H1 (cell line): ENCODE measurements at regions not wholly inside any gene's neighbourhood (a gene's known extent, or its start where the extent isn't known, plus 50 kb on each side); places are given as distances from the start of the nearest gene placed in this dataset.
"Not testable (repeated sequence)": the region's sequence is repeated elsewhere in the genome, so short reads cannot be mapped to it uniquely, and the experiment has no call there.

Experiments
- CTCF ChIA-PET: fragments of 300-600 bp; sonication (Branson Sonifier 250); formaldehyde crosslinking; loops from one replicate; lab custom pipeline; 2021; ENCODE audit not compliant: partially characterized antibody; lab: Charles Lee
- POLR2A ChIA-PET: fragments of 300-600 bp; sonication (Branson Sonifier 250); formaldehyde crosslinking; loops from one replicate; lab custom pipeline; 2021; ENCODE audit warnings: inconsistent platforms; ENCODE audit not compliant: partially characterized antibody; lab: Charles Lee
- DNase-seq, 2 experiments: peaks; one replicate each; pipeline versions ENCODE4 v3.0.0 to v3.0.0-alpha.2; 2010 to 2022; ENCODE audit warnings: low spot score in 2 of 2, low read depth in 1 of 2, mixed read lengths in 1 of 2
- FAIRE-seq: peaks from 2 replicates; lab custom pipeline; 2011; peaks lifted over from hg19 to GRCh38; lab: Jason Lieb, UNC
- H2AFZ ChIP-seq: 2 replicates; pipeline ENCODE4 v1.8.1; 2012; ENCODE audit warnings: low read length, inconsistent platforms
- H2AK5ac ChIP-seq: 2 replicates; pipeline ENCODE4 v1.6.1; 2013; ENCODE audit warnings: low read depth, low read length
- H2BK120ac ChIP-seq: replicated peaks from 2 replicates; pipeline ENCODE3; 2013; ENCODE audit warnings: low read depth, low read length, inconsistent platforms
- H2BK12ac ChIP-seq: 2 replicates; pipeline ENCODE4 v1.6.1; 2013; ENCODE audit warnings: low read depth, low read length
- H2BK15ac ChIP-seq: 2 replicates; pipeline ENCODE4 v1.6.1; 2013; ENCODE audit warnings: low read length
- H2BK20ac ChIP-seq: 2 replicates; pipeline ENCODE4 v1.6.1; 2013; ENCODE audit warnings: low read length
- H2BK5ac ChIP-seq: 2 replicates; pipeline ENCODE4 v1.6.1; 2013; ENCODE audit warnings: low read depth, low read length
- H3K14ac ChIP-seq: 2 replicates; pipeline ENCODE4 v1.6.1; 2013; ENCODE audit warnings: inconsistent platforms; ENCODE audit not compliant: insufficient read length
- H3K18ac ChIP-seq: 2 replicates; pipeline ENCODE4 v1.6.1; 2013; ENCODE audit warnings: low read length; ENCODE audit errors: extremely low read depth
- H3K23ac ChIP-seq: 2 replicates; pipeline ENCODE4 v1.6.1; 2013; ENCODE audit warnings: inconsistent platforms; ENCODE audit not compliant: insufficient read length
- H3K23me2 ChIP-seq: 2 replicates; pipeline ENCODE4 v1.6.1; 2013; ENCODE audit warnings: low read depth, low read length
- H3K27ac ChIP-seq: 2 replicates; pipeline ENCODE4 v1.6.1; 2011; ENCODE audit warnings: low read depth, low read length, inconsistent platforms
- H3K27me3 ChIP-seq, 4 experiments: replicated peaks in 1 of 4; 1 replicate in 1 of 4; 2 replicates in 3 of 4; pipeline versions ENCODE4 v1.6.1 to v1.8.1; 2011 to 2013; ENCODE audit warnings: low read length in 3 of 4, mild to moderate bottlenecking in 3 of 4, inconsistent platforms in 2 of 4, mixed read lengths in 2 of 4, moderate library complexity in 1 of 4; ENCODE audit not compliant: control insufficient read depth in 3 of 4, insufficient read depth in 3 of 4; ENCODE audit errors: extremely low read depth in 1 of 4
- H3K36me3 ChIP-seq, 4 experiments: 2 replicates each; pipeline versions ENCODE4 v1.6.1 to v1.8.1; 2011 to 2013; ENCODE audit warnings: mild to moderate bottlenecking in 4 of 4, low read length in 3 of 4, moderate library complexity in 2 of 4, control low read depth in 1 of 4, inconsistent platforms in 1 of 4; ENCODE audit not compliant: insufficient read depth in 4 of 4, control insufficient read depth in 2 of 4
- H3K4ac ChIP-seq: replicated peaks from 2 replicates; pipeline ENCODE3; 2013; ENCODE audit warnings: low read length, low read depth, mixed read lengths, inconsistent platforms; ENCODE audit not compliant: insufficient read length
- H3K4me1 ChIP-seq, 4 experiments: replicated peaks in 1 of 4; 1 replicate in 1 of 4; 2 replicates in 3 of 4; pipeline versions ENCODE4 v1.6.1 to v1.8.1; 2011 to 2013; ENCODE audit warnings: low read length in 3 of 4, inconsistent platforms in 2 of 4, mixed read lengths in 1 of 4; ENCODE audit not compliant: insufficient read depth in 4 of 4, control insufficient read depth in 3 of 4
- H3K4me2 ChIP-seq, 2 experiments: 2 replicates each; pipeline versions ENCODE4 v1.6.1 to v1.8.1; 2011 to 2013; ENCODE audit warnings: low read depth in 2 of 2, low read length in 2 of 2, control low read depth in 1 of 2, inconsistent platforms in 1 of 2, mild to moderate bottlenecking in 1 of 2; ENCODE audit not compliant: insufficient read depth in 1 of 2
- H3K4me3 ChIP-seq, 4 experiments: fragments of 200-600, 300-600 bp in 1 of 4; sonication (generic), shearing (Covaris generic), sonication (Bioruptor Twin) in 1 of 4; 2 replicates each; pipeline versions ENCODE4 v1.5.1 to v1.8.1; 2011 to 2016; ENCODE audit warnings: low read length in 4 of 4, low read depth in 3 of 4, control low read depth in 2 of 4, inconsistent platforms in 2 of 4, mild to moderate bottlenecking in 2 of 4, mixed read lengths in 1 of 4, moderate library complexity in 1 of 4; ENCODE audit not compliant: insufficient read depth in 2 of 4; ENCODE audit errors: extremely low read depth in 1 of 4
- H3K56ac ChIP-seq: replicated peaks from 2 replicates; pipeline ENCODE3; 2013; ENCODE audit warnings: low read depth, mild to moderate bottlenecking, mixed read lengths, low read length, inconsistent platforms; ENCODE audit not compliant: insufficient read length
- H3K79me1 ChIP-seq: 2 replicates; pipeline ENCODE4 v1.6.1; 2013; ENCODE audit warnings: low read depth, low read length, control low read depth
- H3K79me2 ChIP-seq, 2 experiments: 2 replicates each; pipeline versions ENCODE4 v1.6.1 to v1.8.1; 2012 to 2013; ENCODE audit warnings: low read length in 2 of 2, mild to moderate bottlenecking in 2 of 2, inconsistent platforms in 1 of 2; ENCODE audit not compliant: insufficient read depth in 2 of 2, control insufficient read depth in 1 of 2
- H3K9ac ChIP-seq, 4 experiments: replicated peaks in 1 of 4; 1 replicate in 1 of 4; 2 replicates in 3 of 4; pipeline versions ENCODE4 v1.6.1 to v1.8.1; 2011 to 2013; ENCODE audit warnings: low read depth in 3 of 4, low read length in 3 of 4, control low read depth in 2 of 4, mild to moderate bottlenecking in 2 of 4, moderate library complexity in 2 of 4, inconsistent platforms in 1 of 4; ENCODE audit errors: extremely low read depth in 1 of 4
- H3K9me3 ChIP-seq, 2 experiments: 2 replicates each; pipeline versions ENCODE4 v1.6.1 to v1.8.1; 2012 to 2013; ENCODE audit warnings: mild to moderate bottlenecking in 2 of 2, moderate library complexity in 2 of 2, control low read depth in 1 of 2, inconsistent platforms in 1 of 2, low read depth in 1 of 2, low read length in 1 of 2, mixed read lengths in 1 of 2; ENCODE audit not compliant: insufficient read depth in 2 of 2
- H4K20me1 ChIP-seq, 2 experiments: replicated peaks in 1 of 2; 2 replicates each; pipeline versions ENCODE3 to v1.8.1; 2011 to 2013; ENCODE audit warnings: inconsistent platforms in 2 of 2, low read length in 2 of 2, mild to moderate bottlenecking in 1 of 2; ENCODE audit not compliant: insufficient read depth in 2 of 2, control insufficient read depth in 1 of 2
- H4K5ac ChIP-seq: 2 replicates; pipeline ENCODE4 v1.6.1; 2013; ENCODE audit warnings: low read length, low read depth, mixed read lengths, inconsistent platforms; ENCODE audit not compliant: insufficient read length
- H4K8ac ChIP-seq: 2 replicates; pipeline ENCODE4 v1.8.0; 2013; ENCODE audit warnings: mild to moderate bottlenecking, moderate library complexity, low read length, inconsistent platforms; ENCODE audit not compliant: insufficient read depth; ENCODE audit errors: extremely low read depth
- H4K91ac ChIP-seq: replicated peaks from 2 replicates; pipeline ENCODE3; 2013; ENCODE audit warnings: low read length, mixed read lengths, inconsistent platforms; ENCODE audit not compliant: insufficient read length
- WGBS, 2 experiments: shearing (Covaris generic) in 1 of 2; methylation state at CpG; one replicate each; pipeline versions ENCODE4 v1.1.6 to v1.1.7; 2013 to 2015; ENCODE audit warnings: low lambda C conversion rate in 2 of 2, mixed read lengths in 2 of 2, inconsistent platforms in 1 of 2, low coverage in 1 of 2, missing lambda C conversion rate in 1 of 2; ENCODE audit not compliant: insufficient replicate concordance in 2 of 2, insufficient coverage in 1 of 2, insufficient read length in 1 of 2; ENCODE audit errors: extremely low coverage in 1 of 2, missing lambda C conversion rate in 1 of 2; 5-methylcytosine and 5-hydroxymethylcytosine counted together

GRCh38 chr5:177863822-177864446, 81.2 kb upstream of the FAM153A start:
- H2BK120ac ChIP-seq, H2BK12ac ChIP-seq, POLR2A ChIA-PET, H4K8ac ChIP-seq, H3K79me1 ChIP-seq, H3K9me3 ChIP-seq, H3K79me2 ChIP-seq, H2BK15ac ChIP-seq, DNase-seq, H3K4me3 ChIP-seq, H3K14ac ChIP-seq, H4K5ac ChIP-seq, H3K56ac ChIP-seq, H4K20me1 ChIP-seq, FAIRE-seq, H4K91ac ChIP-seq, H2AK5ac ChIP-seq, H3K23ac ChIP-seq, H3K36me3 ChIP-seq, H3K27ac ChIP-seq, H3K4me2 ChIP-seq, H3K4ac ChIP-seq, H3K27me3 ChIP-seq, H2BK5ac ChIP-seq, CTCF ChIA-PET, H3K9ac ChIP-seq, H2BK20ac ChIP-seq, H2AFZ ChIP-seq, H3K4me1 ChIP-seq, H3K18ac ChIP-seq, H3K23me2 ChIP-seq: not testable (repeated sequence)
- WGBS, 2 experiments, result 59% methylated on average over 7 of the region's 18 CpGs; no CpG with 5 or more reads in 1 of the 2 experiments

GRCh38 chr5:177857642-177858200, 75.0 kb upstream of the FAM153A start:
- H4K8ac ChIP-seq, H2AFZ ChIP-seq, H4K5ac ChIP-seq, H3K4me1 ChIP-seq, H2BK120ac ChIP-seq, H3K36me3 ChIP-seq, H3K23me2 ChIP-seq, H3K9ac ChIP-seq, H2BK20ac ChIP-seq, H3K79me1 ChIP-seq, H3K79me2 ChIP-seq, H4K91ac ChIP-seq, H3K4me3 ChIP-seq, FAIRE-seq, H3K27ac ChIP-seq, H3K56ac ChIP-seq, H3K14ac ChIP-seq, DNase-seq, H3K4me2 ChIP-seq, H2BK15ac ChIP-seq, H4K20me1 ChIP-seq, H2BK12ac ChIP-seq, H3K27me3 ChIP-seq, H3K23ac ChIP-seq, POLR2A ChIA-PET, H2BK5ac ChIP-seq, H3K9me3 ChIP-seq, H2AK5ac ChIP-seq, CTCF ChIA-PET, H3K4ac ChIP-seq, H3K18ac ChIP-seq: not testable (repeated sequence)
- WGBS, 2 experiments, result 88% methylated on average over 7 of the region's 8 CpGs; no CpG with 5 or more reads in 1 of the 2 experiments
